Thyroid gland (tissue), 4 donors: ENCODE measurements at regions not wholly inside any gene's neighbourhood (a gene's known extent, or its start where the extent isn't known, plus 50 kb on each side); places are given as distances from the start of the nearest gene placed in this dataset.
A peak's percentile ranks its signal among the peaks of the same experiment; 100 is the strongest.

Experiments
- DNase-seq, 2 donors: peaks; one replicate each; pipeline ENCODE4 v3.0.0-alpha.2; 2019
- H3K27ac ChIP-seq, 3 donors: fragments of 200-600 bp; sonication (generic); 1 replicate in 2 of 3; 2 replicates in 1 of 3; pipeline ENCODE4 v1.5.1; 2016 to 2019; ENCODE audit warnings: mild to moderate bottlenecking in 1 of 3, moderate library complexity in 1 of 3
- H3K27me3 ChIP-seq: fragments of 200-600 bp; sonication (generic); one replicate; pipeline ENCODE4 v1.5.1; 2019
- H3K36me3 ChIP-seq, 2 donors: fragments of 200-600 bp; sonication (generic); one replicate each; pipeline ENCODE4 v1.5.1; 2016 to 2019
- H3K4me1 ChIP-seq, 2 donors: fragments of 200-600 bp; sonication (generic); one replicate each; pipeline ENCODE4 v1.5.1; 2017 to 2019
- H3K4me3 ChIP-seq, 3 donors: fragments of 200-600 bp; sonication (generic); replicated peaks in 1 of 3; 1 replicate in 2 of 3; 2 replicates in 1 of 3; pipeline ENCODE4 v1.5.1; 2016; ENCODE audit warnings: mild to moderate bottlenecking in 1 of 3
- H3K9me3 ChIP-seq: fragments of 200-600 bp; sonication (generic); one replicate; pipeline ENCODE4 v1.5.1; 2017
- POLR2A ChIP-seq, 2 donors: fragments of 450-650 bp; IDR thresholded peaks; one replicate each; pipeline ENCODE4 v1.6.1; 2017; ENCODE audit warnings: antibody characterized with exemption in 2 of 2, mild to moderate bottlenecking in 2 of 2, moderate library complexity in 1 of 2
- WGBS, 2 donors: methylation state at CpG; one replicate each; pipeline ENCODE4 v1.1.5; 2017; 5-methylcytosine and 5-hydroxymethylcytosine counted together
- intact Hi-C: fragments of 100-400 bp; cut with DNase I; formaldehyde crosslinking; loops from one replicate; pipeline ENCODE4 v1.15.1; 2023
- TF ChIP-seq, protein P1 (sequence below), 6 experiments: fragments of 200-600 bp in 3 of 6; fragments of 450-650 bp in 3 of 6; sonication (generic) in 3 of 6; IDR thresholded peaks; one replicate each; pipeline ENCODE4 v1.5.1; 2016 to 2019; ENCODE audit warnings: antibody characterized with exemption in 6 of 6, mild to moderate bottlenecking in 2 of 6, inconsistent platforms in 1 of 6, moderate library complexity in 1 of 6

DNA sequence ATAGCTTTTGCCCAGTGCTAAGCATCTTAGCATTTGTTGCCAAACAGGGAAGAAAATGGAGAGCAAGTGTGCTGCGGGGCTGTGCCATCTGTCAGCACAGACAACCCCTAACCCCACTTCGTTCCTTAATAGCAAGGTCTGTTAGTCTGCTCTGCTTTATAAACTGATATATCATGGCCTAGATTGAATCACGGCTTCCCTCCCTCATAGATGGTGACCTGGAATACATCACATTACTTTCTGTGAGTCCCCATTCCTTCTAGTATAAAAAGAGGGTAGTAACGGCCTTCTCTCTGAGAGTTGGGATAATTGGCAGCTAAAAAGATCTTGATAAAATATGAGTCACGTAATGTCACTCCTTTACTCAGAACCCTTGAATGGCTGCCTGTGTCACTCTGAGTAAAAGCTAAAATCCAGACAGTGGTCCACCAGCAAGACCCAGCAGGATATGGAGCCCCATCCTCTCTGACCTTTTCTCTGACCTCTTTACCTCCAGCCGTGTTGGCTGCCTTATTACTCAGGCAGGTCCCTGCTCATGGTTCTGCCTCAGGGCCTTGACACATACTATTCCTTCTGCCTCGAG, 151.7 kb downstream of the DLEU7 start:
- TF ChIP-seq POLR2A (IDR thresholded peaks at IDR 0.05): no peak
- TF ChIP-seq, protein P1, sequence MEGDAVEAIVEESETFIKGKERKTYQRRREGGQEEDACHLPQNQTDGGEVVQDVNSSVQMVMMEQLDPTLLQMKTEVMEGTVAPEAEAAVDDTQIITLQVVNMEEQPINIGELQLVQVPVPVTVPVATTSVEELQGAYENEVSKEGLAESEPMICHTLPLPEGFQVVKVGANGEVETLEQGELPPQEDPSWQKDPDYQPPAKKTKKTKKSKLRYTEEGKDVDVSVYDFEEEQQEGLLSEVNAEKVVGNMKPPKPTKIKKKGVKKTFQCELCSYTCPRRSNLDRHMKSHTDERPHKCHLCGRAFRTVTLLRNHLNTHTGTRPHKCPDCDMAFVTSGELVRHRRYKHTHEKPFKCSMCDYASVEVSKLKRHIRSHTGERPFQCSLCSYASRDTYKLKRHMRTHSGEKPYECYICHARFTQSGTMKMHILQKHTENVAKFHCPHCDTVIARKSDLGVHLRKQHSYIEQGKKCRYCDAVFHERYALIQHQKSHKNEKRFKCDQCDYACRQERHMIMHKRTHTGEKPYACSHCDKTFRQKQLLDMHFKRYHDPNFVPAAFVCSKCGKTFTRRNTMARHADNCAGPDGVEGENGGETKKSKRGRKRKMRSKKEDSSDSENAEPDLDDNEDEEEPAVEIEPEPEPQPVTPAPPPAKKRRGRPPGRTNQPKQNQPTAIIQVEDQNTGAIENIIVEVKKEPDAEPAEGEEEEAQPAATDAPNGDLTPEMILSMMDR (IDR thresholded peaks at IDR 0.05): no peak
- peak overlapping the region in 1 of 3 donors; percentile 21 for H3K27ac ChIP-seq
- H3K9me3 ChIP-seq: no peaks in the 10 kb centered on the region
- DNase-seq: no peak
- no peak overlapping the region for H3K4me3 ChIP-seq
- H3K4me1 ChIP-seq: peaks cover 8 to 36% of the 10 kb centered on the region in 2 donors
- 85 to 86% methylated on average over 7 of the region's 7 CpGs for WGBS, 2 donors
- no peaks in the 10 kb centered on the region for H3K27me3 ChIP-seq
- intact Hi-C loops: no loop called here
- H3K36me3 ChIP-seq: no peaks in the 10 kb centered on the region

DNA sequence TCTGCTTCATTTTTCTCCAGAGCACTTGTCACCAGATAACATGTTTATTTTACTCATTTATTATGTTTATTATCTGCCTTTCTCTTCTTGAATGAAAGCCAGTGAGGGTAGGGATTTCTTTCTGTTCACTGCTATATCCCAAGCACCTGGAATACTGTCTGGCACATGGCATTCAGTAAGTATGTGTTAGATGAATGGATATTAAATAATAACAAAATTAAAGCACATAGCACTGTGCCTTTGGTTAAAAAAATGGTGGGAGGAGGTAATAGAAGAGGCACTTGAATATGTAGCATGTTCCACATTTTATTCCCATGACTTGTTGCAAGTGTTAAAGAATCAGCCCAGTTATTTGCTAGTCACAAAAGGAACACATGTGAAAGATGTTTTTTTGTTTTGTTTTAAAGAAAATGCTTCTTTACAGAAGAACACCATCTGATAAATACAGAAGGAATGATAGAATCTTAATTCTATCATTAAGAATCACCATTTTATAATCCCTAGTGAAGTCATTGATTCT, 151.0 kb downstream of the DLEU7 start:
- Histone ChIP-seq H3K36me3 (no peaks in the 10 kb centered on the region), H3K27ac (no peak overlapping the region), H3K4me1 (peaks cover 8 to 36% of the 10 kb centered on the region in 2 donors), H3K9me3 (no peaks in the 10 kb centered on the region), H3K27me3 (no peaks in the 10 kb centered on the region), H3K4me3 (no peak overlapping the region)
- intact Hi-C loops: no loop called here
- no peak for DNase-seq
- TF ChIP-seq POLR2A (IDR thresholded peaks at IDR 0.05): no peak
- TF ChIP-seq, protein P1 (IDR thresholded peaks at IDR 0.05): no peak

DNA sequence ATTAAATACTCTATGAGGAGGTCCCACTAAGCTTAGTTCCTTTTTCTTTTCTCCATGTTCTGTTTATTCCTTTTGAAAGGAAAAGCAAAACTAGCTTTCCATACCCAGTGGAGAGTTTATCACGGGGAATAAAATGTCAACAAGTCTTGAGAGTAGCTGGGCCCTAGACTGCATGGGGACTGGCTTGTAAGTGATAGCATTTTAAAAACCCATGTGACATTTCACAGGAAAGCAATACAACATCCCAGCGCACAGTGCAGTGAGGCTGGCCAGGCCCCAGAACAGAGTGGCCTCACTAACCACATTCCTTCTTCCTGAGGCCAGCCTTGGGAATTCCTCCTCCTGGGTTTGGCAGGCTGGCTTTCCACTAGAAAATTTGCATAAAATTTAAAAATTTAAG, 149.8 kb downstream of the DLEU7 start:
- WGBS, 2 donors: 12 to 15% methylated on average over 2 of the region's 2 CpGs
- TF ChIP-seq, protein P1 (IDR thresholded peaks at IDR 0.05): no peak
- no peak for TF ChIP-seq POLR2A (IDR thresholded peaks at IDR 0.05)
- Histone ChIP-seq H3K27ac (peak overlapping the region in 2 of 3 donors; percentile 41 to 61), H3K36me3 (no peaks in the 10 kb centered on the region), H3K4me3 (no peak overlapping the region), H3K27me3 (no peaks in the 10 kb centered on the region), H3K4me1 (peaks cover 14 to 45% of the 10 kb centered on the region in 2 donors), H3K9me3 (no peaks in the 10 kb centered on the region)
- peak; percentile 66 to 72 for DNase-seq
- intact Hi-C loops: no loop called here

DNA sequence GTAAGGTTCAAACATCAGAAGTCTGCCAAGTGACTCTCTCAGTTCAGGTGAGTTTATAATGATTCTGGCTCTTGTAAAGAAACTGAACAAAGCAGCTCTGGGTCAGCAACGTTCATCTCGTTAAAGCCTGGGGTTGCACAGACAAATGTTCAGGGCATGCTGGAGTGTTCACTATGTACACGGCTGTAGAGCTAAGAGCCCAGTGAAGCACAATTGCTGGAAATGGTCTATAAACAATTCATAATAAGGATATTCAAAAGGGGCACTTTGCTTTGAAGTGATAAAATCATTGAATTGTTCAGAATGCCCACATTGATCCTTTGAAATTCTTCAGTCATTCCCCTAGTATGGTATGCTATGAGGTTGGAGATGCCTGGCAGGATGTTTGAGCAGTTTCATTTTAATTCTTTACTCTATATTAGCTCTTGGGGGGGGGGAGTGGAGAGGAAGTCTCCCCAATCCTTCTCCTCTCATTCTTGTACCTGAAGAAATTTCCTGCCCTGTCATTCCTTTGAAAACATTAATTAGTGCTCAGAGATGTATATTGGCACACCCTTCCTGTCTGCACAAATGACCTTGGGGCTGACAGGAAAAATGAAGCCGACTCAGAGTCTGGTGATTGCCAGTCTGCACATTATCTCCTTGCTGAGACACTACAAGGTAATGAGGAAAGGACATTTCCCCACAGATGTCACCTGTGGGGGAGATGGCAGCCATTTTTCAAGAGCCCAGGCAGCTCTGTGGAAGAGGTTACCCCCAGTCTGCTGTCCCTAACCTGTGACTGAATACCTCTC, 145.5 kb downstream of the DLEU7 start:
- no peaks in the 10 kb centered on the region for H3K9me3 ChIP-seq
- WGBS, 2 donors: 31 to 32% methylated on average over 4 of the region's 4 CpGs
- H3K36me3 ChIP-seq: no peaks in the 10 kb centered on the region
- H3K27me3 ChIP-seq: no peaks in the 10 kb centered on the region
- H3K4me1 ChIP-seq: peaks cover 26 to 44% of the 10 kb centered on the region in 2 donors
- peak; percentile 13 to 43 for DNase-seq
- no peak for TF ChIP-seq POLR2A (IDR thresholded peaks at IDR 0.05)
- TF ChIP-seq, protein P1 (IDR thresholded peaks at IDR 0.05): no peak
- peak overlapping the region in 1 of 3 donors; percentile 24 for H3K27ac ChIP-seq
- H3K4me3 ChIP-seq: no peak overlapping the region
- intact Hi-C loops: no loop called here
